ENCODE measurements at regions not wholly inside any gene's neighbourhood (a gene's known extent, or its start where the extent isn't known, plus 50 kb on each side); places are given as distances from the start of the nearest gene placed in this dataset.
"Not testable (repeated sequence)": the region's sequence is repeated elsewhere in the genome, so short reads cannot be mapped to it uniquely, and the experiment has no call there.

- Histone ChIP-seq H3K27me3 (no peaks in the 10 kb centered on the region), H3K4me1 (no peaks in the 10 kb centered on the region), H3K27ac (no peak overlapping the region), H3K9me3 (no peaks in the 10 kb centered on the region), H3K36me3 (no peaks in the 10 kb centered on the region), H3K4me3 (no peak overlapping the region)
- no peak for DNase-seq (ENCODE audit: low spot score in 2 of 2)
- TF ChIP-seq POLR2AphosphoS5 (IDR thresholded peaks at IDR 0.05) (no peak), CTCF (IDR thresholded peaks at IDR 0.05) (no peak), POLR2A (IDR thresholded peaks at IDR 0.05) (no peak)
- intact Hi-C loops (cut with DNase I; ENCODE audit: low total_unique reads), result no loop called here
Measured at GRCh38 chr6:135686784-135687301, 164.7 kb upstream of the PDE7B start.

GRCh38 chr6:135688476-135688875 lies 163.0 kb upstream of the PDE7B start:
- H3K27me3 ChIP-seq; H3K27ac ChIP-seq; intact Hi-C loops (cut with DNase I; ENCODE audit: low total_unique reads); DNase-seq (ENCODE audit: low spot score in 2 of 2); H3K4me1 ChIP-seq; H3K36me3 ChIP-seq; H3K9me3 ChIP-seq; H3K4me3 ChIP-seq: not testable (repeated sequence)

GRCh38 chr6:135692426-135692825 lies 159.1 kb upstream of the PDE7B start:
- intact Hi-C loops (cut with DNase I; ENCODE audit: low total_unique reads), result no loop called here
- Histone ChIP-seq H3K4me3 (no peak overlapping the region), H3K9me3 (no peaks in the 10 kb centered on the region), H3K4me1 (no peaks in the 10 kb centered on the region), H3K36me3 (no peaks in the 10 kb centered on the region), H3K27ac (no peak overlapping the region), H3K27me3 (no peaks in the 10 kb centered on the region)
- no peak for DNase-seq (ENCODE audit: low spot score in 2 of 2)
- TF ChIP-seq CTCF (IDR thresholded peaks at IDR 0.05) (no peak), POLR2A (IDR thresholded peaks at IDR 0.05) (no peak), POLR2AphosphoS5 (IDR thresholded peaks at IDR 0.05) (no peak)

GRCh38 chr6:135693811-135694370 lies 157.6 kb upstream of the PDE7B start:
- H3K27ac ChIP-seq, result no peak overlapping the region
- no peak for TF ChIP-seq POLR2A (IDR thresholded peaks at IDR 0.05)
- no peak for TF ChIP-seq POLR2AphosphoS5 (IDR thresholded peaks at IDR 0.05)
- no peak for TF ChIP-seq CTCF (IDR thresholded peaks at IDR 0.05)

GRCh38 chr6:135699705-135700104 lies 151.8 kb upstream of the PDE7B start:
- DNase-seq (ENCODE audit: low spot score in 2 of 2), result no peak
- no peaks in the 10 kb centered on the region for H3K9me3 ChIP-seq
- no peak overlapping the region for H3K27ac ChIP-seq
- no peak overlapping the region for H3K4me3 ChIP-seq
- intact Hi-C loops (cut with DNase I; ENCODE audit: low total_unique reads), result no loop called here
- no peaks in the 10 kb centered on the region for H3K4me1 ChIP-seq
- H3K36me3 ChIP-seq, result no peaks in the 10 kb centered on the region
- H3K27me3 ChIP-seq, result no peaks in the 10 kb centered on the region
- no peak for TF ChIP-seq POLR2AphosphoS5 (IDR thresholded peaks at IDR 0.05)
- no peak for TF ChIP-seq POLR2A (IDR thresholded peaks at IDR 0.05)
- no peak for TF ChIP-seq CTCF (IDR thresholded peaks at IDR 0.05)

More at GRCh38 chr6:135693811-135694370, 157.6 kb upstream of the PDE7B start:
- intact Hi-C loops (cut with DNase I; ENCODE audit: low total_unique reads), result no loop called here
- Histone ChIP-seq H3K4me1 (no peaks in the 10 kb centered on the region), H3K9me3 (no peaks in the 10 kb centered on the region), H3K36me3 (no peaks in the 10 kb centered on the region), H3K27me3 (no peaks in the 10 kb centered on the region), H3K4me3 (no peak overlapping the region)
- DNase-seq (ENCODE audit: low spot score in 2 of 2), result no peak

GRCh38 chr6:135701426-135701825 lies 150.1 kb upstream of the PDE7B start:
- TF ChIP-seq POLR2A (IDR thresholded peaks at IDR 0.05) (no peak), CTCF (IDR thresholded peaks at IDR 0.05) (no peak), POLR2AphosphoS5 (IDR thresholded peaks at IDR 0.05) (no peak)
- no peaks in the 10 kb centered on the region for H3K4me1 ChIP-seq
- no peak for DNase-seq (ENCODE audit: low spot score in 2 of 2)
- H3K4me3 ChIP-seq, result no peak overlapping the region
- no peak overlapping the region for H3K27ac ChIP-seq
- no peaks in the 10 kb centered on the region for H3K36me3 ChIP-seq
- H3K9me3 ChIP-seq, result no peaks in the 10 kb centered on the region
- intact Hi-C loops (cut with DNase I; ENCODE audit: low total_unique reads), result no loop called here
- H3K27me3 ChIP-seq, result no peaks in the 10 kb centered on the region

All from breast epithelium (tissue), 4 donors.